T1000 (cell line): ENCODE measurements at regions not wholly inside any gene's neighbourhood (a gene's known extent, or its start where the extent isn't known, plus 50 kb on each side); places are given as distances from the start of the nearest gene placed in this dataset.

Experiments used
- DNase-seq: peaks from one replicate; lab custom pipeline; 2025; ENCODE audit warnings: mixed read lengths; lab: John Stamatoyannopoulos, UW

- DNase-seq = no peak
Observed at GRCh38 chr20:50392138-50392866, 117.9 kb upstream of the PTPN1 start.

- DNase-seq = no peak
Observed at GRCh38 chr20:50393242-50393641, 116.9 kb upstream of the PTPN1 start.

GRCh38 chr20:50393990-50394561 lies 116.1 kb upstream of the PTPN1 start:
- no peak for DNase-seq

DNA sequence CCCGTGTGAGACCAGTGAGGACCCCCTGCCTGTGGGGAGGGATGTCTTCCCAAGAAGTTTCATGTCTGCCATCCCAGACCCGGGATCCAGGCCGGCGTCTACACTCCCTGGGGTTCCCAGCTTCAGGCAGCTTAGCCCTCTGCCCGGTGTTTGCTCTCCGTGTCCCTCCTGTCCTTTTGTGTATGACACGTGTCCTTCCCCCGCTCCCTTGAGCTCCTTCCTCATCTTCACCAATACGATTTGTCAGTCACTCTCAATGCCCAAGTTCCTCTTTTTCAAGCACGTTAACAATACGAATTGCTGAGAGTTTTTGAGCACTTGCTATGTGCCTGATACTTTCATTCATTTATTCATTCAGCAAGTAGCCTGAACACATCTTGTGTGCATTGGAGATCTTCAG lies 115.6 kb upstream of the PTPN1 start:
- DNase-seq = no peak

GRCh38 chr20:50395251-50395729 lies 114.9 kb upstream of the PTPN1 start:
- DNase-seq = peak; percentile 57

GRCh38 chr20:50395914-50396488 lies 114.2 kb upstream of the PTPN1 start:
- DNase-seq = no peak

- no peak for DNase-seq
Observed at GRCh38 chr20:50396623-50397022, 113.6 kb upstream of the PTPN1 start.

DNA sequence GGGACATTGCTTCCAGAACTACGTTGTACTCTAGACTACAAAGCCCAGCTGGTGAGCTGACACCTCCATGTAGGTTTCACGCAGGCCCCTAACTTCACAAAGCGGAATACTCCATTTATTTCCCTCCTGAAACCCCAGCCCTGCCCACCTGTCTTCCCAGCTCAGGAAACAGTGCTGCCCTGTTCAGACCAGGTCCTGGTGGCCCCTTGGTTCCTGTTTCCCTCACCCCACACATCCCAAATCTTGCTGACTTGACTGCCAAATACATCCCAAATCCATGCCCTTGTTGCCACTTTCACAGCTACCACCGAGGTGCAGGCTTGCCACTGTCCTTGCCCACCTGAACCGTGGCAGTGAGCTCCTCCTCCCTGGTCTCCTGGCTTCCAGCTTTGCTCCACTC lies 113.1 kb upstream of the PTPN1 start:
- DNase-seq = no peak

GRCh38 chr20:50398064-50398463 lies 112.1 kb upstream of the PTPN1 start:
- no peak for DNase-seq

- DNase-seq = no peak
Observed at GRCh38 chr20:50398471-50398820, 111.7 kb upstream of the PTPN1 start.

GRCh38 chr20:50398821-50399554 lies 111.2 kb upstream of the PTPN1 start:
- DNase-seq = no peak

- no peak for DNase-seq
Observed at GRCh38 chr20:50399555-50399916, 110.6 kb upstream of the PTPN1 start.

DNA sequence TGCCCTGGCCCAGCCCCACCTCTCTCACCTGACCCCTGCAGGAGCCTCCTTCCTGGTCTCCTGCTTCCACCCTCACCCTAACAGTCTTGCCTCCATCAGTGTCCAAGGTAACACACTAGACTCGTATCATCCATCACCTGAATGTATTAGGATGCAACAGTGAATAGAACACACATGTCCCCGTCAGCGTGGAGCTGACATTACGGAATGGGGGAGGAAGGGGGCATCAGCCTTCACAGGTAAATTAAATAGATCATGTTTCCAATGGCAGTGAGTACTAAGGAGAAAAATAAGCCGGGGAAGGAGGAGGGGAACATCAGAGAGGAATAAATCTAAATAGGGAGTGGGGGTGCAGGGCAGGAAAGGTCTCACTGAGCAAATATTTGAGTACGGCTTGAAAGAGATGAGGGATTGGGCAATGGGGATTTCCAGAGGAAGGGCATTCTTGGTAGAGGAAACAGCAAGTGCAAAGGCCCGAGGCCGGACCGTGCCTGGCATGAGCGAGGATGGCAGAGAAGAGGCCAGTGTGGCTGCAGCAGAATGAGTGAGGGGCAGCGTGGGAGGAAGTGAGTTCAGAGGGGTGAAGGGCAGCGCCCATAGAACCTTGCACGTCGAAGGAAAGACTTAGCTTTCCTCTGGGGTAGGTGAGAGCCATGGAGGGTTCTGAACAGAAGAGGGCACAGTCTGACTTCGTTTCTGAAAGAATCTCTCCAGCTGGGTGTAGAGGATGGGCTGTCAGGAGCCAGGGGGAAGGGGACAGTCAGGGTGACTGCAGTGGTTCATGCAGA lies 110.1 kb upstream of the PTPN1 start:
- no peak for DNase-seq

DNA sequence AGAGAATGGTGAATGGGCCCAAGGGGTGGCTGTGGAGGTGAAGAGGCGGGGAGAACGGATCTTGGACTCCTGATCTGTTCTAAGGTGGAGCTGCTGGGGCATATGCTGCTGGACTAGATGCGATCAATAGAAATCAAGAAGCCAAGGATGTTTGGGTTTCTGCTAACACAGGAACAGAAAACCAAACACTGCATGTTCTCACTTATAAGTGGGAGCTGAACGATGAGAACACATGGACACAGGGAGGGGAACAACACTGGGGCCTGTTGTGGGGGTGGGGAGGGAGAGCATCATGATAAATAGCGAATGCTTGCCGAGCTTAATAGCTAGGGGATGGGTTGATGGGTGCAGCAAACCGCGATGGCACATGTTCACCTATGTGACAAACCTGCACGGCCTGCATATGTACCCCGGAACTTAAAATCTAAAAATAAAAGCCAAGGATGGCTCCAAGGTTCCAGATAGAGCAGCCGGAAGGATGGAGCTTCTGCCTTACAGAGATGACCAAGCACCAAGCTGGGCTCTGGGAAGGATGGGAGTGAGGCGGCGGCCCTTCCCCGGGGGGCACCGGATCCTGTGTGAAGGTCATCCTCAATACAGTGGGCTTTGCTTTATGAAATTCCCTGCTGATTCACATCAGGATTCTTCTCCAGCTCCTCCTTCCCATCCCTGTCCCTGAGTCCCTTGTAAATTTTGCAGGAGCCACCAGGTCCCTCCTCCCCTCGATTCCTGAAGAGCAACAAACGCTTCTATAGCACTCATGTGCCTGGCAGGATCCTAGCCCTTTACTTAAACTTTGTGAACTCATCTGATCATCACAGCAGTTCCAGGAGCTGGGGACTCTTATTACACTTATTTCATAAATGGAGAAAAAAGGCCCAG lies 109.2 kb upstream of the PTPN1 start:
- no peak for DNase-seq

- DNase-seq = no peak
Observed at GRCh38 chr20:50401587-50402418, 108.4 kb upstream of the PTPN1 start.

- DNase-seq = no peak
Observed at GRCh38 chr20:50403565-50404418, 106.4 kb upstream of the PTPN1 start.

GRCh38 chr20:50404419-50405234 lies 105.6 kb upstream of the PTPN1 start:
- no peak for DNase-seq

GRCh38 chr20:50405235-50405914 lies 104.8 kb upstream of the PTPN1 start:
- DNase-seq = no peak
